DND-41 (cell line): ENCODE measurements at regions not wholly inside any gene's neighbourhood (a gene's known extent, or its start where the extent isn't known, plus 50 kb on each side); places are given as distances from the start of the nearest gene placed in this dataset.

Experiments
- CTCF ChIP-seq: IDR thresholded peaks from 2 replicates; pipeline ENCODE4 v1.5.1; 2012; ENCODE audit warnings: borderline replicate concordance, low read length, moderate library complexity, mild to moderate bottlenecking; ENCODE audit not compliant: poor library complexity, severe bottlenecking; ENCODE audit errors: extremely low read depth
- EZH2 ChIP-seq: IDR thresholded peaks from 3 replicates; pipeline ENCODE4 v1.6.1; 2012; ENCODE audit warnings: borderline replicate concordance, low read depth, mild to moderate bottlenecking, moderate library complexity, low read length, inconsistent platforms; ENCODE audit not compliant: severe bottlenecking

- no peak for TF ChIP-seq CTCF
- no peak for TF ChIP-seq EZH2
Measured at GRCh38 chr14:44669496-44669895, 162.4 kb upstream of the FSCB start.
